ENCODE measurements at regions not wholly inside any gene's neighbourhood (a gene's known extent, or its start where the extent isn't known, plus 50 kb on each side); places are given as distances from the start of the nearest gene placed in this dataset.

GRCh38 chr2:207274530-207275189 is 108.9 kb upstream of the KLF7 start:
- no peak for TF ChIP-seq CTCF (IDR thresholded peaks at IDR 0.05; ENCODE audit: insufficient read depth, low read length)
- TF ChIP-seq POLR2AphosphoS5 (IDR thresholded peaks at IDR 0.05; ENCODE audit: low read depth), result no peak
- TF ChIP-seq GABPA (IDR thresholded peaks at IDR 0.05; ENCODE audit: low read depth), result no peak

Measured in HL-60 (cell line).